ENCODE measurements at regions not wholly inside any gene's neighbourhood (a gene's known extent, or its start where the extent isn't known, plus 50 kb on each side); places are given as distances from the start of the nearest gene placed in this dataset.

GRCh38 chr6:73984571-73985210 lies 288.7 kb downstream of the CD109 start:
- no peak for TF ChIP-seq POLR2A (IDR thresholded peaks at IDR 0.05)
- no peak for TF ChIP-seq CTCF (IDR thresholded peaks at IDR 0.05)
- TF ChIP-seq POLR2AphosphoS5 (IDR thresholded peaks at IDR 0.05), result no peak
- no peak for TF ChIP-seq EP300 (IDR thresholded peaks at IDR 0.05)

Data from stomach (tissue), 4 donors.